ENCODE measurements at regions not wholly inside any gene's neighbourhood (a gene's known extent, or its start where the extent isn't known, plus 50 kb on each side); places are given as distances from the start of the nearest gene placed in this dataset.
A peak's percentile ranks its signal among the peaks of the same experiment; 100 is the strongest.
"Not testable (repeated sequence)": the region's sequence is repeated elsewhere in the genome, so short reads cannot be mapped to it uniquely, and the experiment has no call there.

DNA sequence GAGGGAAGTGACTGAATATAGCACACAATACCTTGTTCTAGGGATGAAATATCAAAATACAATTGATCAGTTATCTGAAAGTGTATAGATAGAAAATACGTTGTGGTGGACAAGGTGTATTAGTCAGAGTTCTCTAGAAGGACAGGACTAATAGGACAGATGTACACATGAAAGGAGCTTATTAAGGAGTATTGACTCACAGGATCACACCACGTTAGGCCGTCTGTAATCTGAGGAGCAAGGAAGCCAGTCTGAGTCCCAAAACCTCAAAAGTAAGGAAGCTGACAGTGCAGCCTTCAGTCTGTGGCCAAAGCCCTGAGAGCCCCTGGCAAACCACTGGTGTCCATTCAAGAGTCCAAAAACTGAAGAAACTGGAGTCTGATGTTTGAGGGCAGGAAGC, 406.1 kb downstream of the MDFIC start:
- intact Hi-C loops (cut with DNase I): no loop called here
- ATAC-seq (no peak), DNase-seq (no peak)
- TF ChIP-seq, protein P1, sequence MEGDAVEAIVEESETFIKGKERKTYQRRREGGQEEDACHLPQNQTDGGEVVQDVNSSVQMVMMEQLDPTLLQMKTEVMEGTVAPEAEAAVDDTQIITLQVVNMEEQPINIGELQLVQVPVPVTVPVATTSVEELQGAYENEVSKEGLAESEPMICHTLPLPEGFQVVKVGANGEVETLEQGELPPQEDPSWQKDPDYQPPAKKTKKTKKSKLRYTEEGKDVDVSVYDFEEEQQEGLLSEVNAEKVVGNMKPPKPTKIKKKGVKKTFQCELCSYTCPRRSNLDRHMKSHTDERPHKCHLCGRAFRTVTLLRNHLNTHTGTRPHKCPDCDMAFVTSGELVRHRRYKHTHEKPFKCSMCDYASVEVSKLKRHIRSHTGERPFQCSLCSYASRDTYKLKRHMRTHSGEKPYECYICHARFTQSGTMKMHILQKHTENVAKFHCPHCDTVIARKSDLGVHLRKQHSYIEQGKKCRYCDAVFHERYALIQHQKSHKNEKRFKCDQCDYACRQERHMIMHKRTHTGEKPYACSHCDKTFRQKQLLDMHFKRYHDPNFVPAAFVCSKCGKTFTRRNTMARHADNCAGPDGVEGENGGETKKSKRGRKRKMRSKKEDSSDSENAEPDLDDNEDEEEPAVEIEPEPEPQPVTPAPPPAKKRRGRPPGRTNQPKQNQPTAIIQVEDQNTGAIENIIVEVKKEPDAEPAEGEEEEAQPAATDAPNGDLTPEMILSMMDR (IDR thresholded peaks at IDR 0.05): no peak
- H3K4me3 ChIP-seq: no peak overlapping the region
- no peaks in the 10 kb centered on the region for H3K9me3 ChIP-seq
- H3K27ac ChIP-seq: no peak overlapping the region
- no peaks in the 10 kb centered on the region for H3K27me3 ChIP-seq (ENCODE audit: low read depth)
- no peaks in the 10 kb centered on the region for H3K36me3 ChIP-seq
- H3K4me1 ChIP-seq: no peaks in the 10 kb centered on the region

DNA sequence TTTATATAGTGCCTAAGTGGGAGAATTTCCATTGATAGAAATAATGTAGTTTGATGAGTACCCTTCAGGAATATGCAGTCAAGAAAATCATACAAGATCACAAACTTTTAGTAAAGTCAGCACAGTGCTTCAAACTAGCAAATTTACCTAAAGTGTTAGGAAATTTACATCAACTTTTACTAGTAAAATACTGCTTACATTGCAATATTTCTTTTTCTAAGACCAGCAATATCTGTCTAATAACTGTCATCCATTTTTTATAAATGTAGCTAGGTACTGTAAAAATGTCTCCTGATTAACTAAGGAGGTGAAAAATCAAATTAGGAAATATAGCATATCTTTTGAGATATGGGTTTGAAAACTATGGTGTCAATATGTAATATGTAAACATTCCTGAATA, 405.4 kb downstream of the MDFIC start:
- no peaks in the 10 kb centered on the region for H3K27me3 ChIP-seq (ENCODE audit: low read depth)
- TF ChIP-seq, protein P1 (IDR thresholded peaks at IDR 0.05): no peak
- no peak overlapping the region for H3K4me3 ChIP-seq
- intact Hi-C loops (cut with DNase I): no loop called here
- no peaks in the 10 kb centered on the region for H3K9me3 ChIP-seq
- ATAC-seq (no peak), DNase-seq (no peak)
- no peak overlapping the region for H3K27ac ChIP-seq
- no peaks in the 10 kb centered on the region for H3K36me3 ChIP-seq
- no peaks in the 10 kb centered on the region for H3K4me1 ChIP-seq

DNA sequence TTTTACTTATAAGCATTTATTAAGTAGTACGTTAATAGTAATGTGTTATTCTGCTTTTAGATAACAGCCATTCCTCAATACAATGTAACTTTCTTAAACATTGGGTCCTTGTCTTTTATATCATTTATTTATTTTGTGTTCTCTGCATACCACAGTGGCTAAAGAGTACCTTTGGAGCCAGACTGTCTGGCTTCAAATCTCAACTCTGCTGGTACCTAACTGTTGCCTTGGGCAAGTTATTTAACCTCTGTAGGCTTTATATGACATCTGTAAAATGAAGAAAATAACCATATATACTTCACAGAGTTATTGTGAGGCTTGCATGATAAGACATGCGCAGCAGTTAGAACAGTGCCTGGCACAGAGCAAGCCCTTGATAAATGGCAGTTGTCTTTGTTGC, 397.6 kb downstream of the MDFIC start:
- no peak for DNase-seq
- intact Hi-C loops (cut with DNase I): no loop called here

DNA sequence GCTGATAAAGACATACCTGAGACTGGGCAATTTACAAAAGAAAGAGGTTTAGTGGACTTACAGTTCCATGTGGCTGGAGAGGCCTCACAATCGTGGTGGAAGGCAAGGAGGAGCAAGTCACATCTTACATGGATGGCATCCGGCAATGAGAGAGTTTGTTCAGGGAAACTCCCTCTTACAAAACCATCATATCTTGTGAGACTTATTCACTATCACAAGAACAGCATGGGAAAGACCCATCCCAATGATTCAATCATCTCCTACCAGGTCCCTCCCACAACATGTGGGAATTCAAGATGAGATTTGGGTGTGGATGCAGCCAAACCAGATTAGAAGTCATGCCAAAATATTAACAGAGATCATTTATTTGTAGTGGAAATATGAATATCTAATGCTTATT, 388.4 kb downstream of the MDFIC start:
- H3K36me3 ChIP-seq; intact Hi-C loops (cut with DNase I); DNase-seq: not testable (repeated sequence)

More for the DNA sequence above, 397.6 kb downstream of the MDFIC start:
- Histone ChIP-seq H3K36me3 (no peaks in the 10 kb centered on the region), H3K27me3 (ENCODE audit: low read depth) (no peaks in the 10 kb centered on the region), H3K27ac (no peak overlapping the region), H3K4me1 (no peaks in the 10 kb centered on the region), H3K9me3 (no peaks in the 10 kb centered on the region), H3K4me3 (no peak overlapping the region)
- ATAC-seq: peak in 1 of 2 donors; percentile 61
- TF ChIP-seq, protein P1 (IDR thresholded peaks at IDR 0.05): no peak

DNA sequence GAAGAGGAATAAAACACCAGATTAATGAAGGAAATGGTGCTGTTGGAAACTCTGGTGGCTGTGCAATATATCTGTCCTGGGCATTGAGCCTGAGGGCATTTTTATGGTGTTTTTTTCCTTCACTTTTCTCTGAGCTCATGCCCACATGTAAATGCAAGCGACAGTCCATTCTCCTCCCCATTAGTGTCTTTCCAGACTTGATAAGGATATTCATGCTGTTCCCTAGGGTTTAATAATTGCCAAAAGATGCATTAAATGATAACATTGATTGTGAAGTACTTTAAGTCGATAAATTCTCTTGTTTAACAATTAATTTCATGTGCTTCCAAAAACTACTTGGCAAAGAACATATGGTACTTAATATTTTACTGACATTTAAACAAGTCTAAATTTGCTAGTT, 384.7 kb downstream of the MDFIC start:
- DNase-seq: no peak

More for the DNA sequence above, 388.4 kb downstream of the MDFIC start:
- not testable (repeated sequence) for H3K9me3 ChIP-seq; H3K27ac ChIP-seq; H3K27me3 ChIP-seq (ENCODE audit: low read depth); ATAC-seq; H3K4me3 ChIP-seq; H3K4me1 ChIP-seq

DNA sequence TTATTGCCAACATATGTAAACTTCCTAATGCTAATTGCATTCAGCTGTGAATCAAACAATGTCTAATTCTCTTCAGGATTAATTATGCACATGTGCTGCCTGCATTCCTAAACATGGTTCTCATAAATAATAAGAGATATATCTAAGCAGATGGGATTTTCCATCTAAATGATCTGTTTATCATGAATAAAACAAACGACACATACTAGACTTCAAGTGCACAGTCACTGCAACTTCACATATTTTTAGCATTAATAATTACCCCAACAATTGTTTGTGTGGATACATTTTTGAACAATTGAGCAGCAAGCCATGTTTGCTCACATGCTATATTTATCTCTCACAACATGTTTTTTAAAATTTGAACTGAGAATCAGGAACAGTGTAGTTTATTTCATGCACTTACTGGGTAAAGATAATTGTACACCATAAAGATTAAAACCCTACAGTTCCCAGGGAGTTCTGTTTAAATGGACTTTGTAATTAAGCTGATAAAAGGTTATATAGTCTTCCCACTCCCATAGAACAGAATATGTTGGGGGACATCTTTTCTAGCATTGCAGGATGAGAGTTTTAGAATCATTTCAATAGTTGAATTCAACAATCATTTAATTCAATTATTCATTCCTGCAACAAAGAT, 378.5 kb downstream of the MDFIC start:
- Histone ChIP-seq H3K4me1 (peaks cover 8% of the 10 kb centered on the region), H3K4me3 (no peak overlapping the region), H3K9me3 (no peaks in the 10 kb centered on the region), H3K36me3 (no peaks in the 10 kb centered on the region), H3K27me3 (ENCODE audit: low read depth) (no peaks in the 10 kb centered on the region), H3K27ac (no peak overlapping the region)
- ATAC-seq (no peak), DNase-seq (no peak)
- TF ChIP-seq, protein P1 (IDR thresholded peaks at IDR 0.05): no peak
- intact Hi-C loops (cut with DNase I): no loop called here

More for the DNA sequence above, 384.7 kb downstream of the MDFIC start:
- intact Hi-C loops (cut with DNase I): no loop called here
- Histone ChIP-seq H3K9me3 (no peaks in the 10 kb centered on the region), H3K27me3 (ENCODE audit: low read depth) (no peaks in the 10 kb centered on the region), H3K4me1 (no peaks in the 10 kb centered on the region), H3K4me3 (no peak overlapping the region), H3K36me3 (no peaks in the 10 kb centered on the region), H3K27ac (no peak overlapping the region)
- ATAC-seq: no peak
- TF ChIP-seq, protein P1 (IDR thresholded peaks at IDR 0.05): no peak

Data from lower lobe of right lung (tissue), 2 donors.